Superior temporal gyrus (tissue), 1 donor: ENCODE measurements at regions not wholly inside any gene's neighbourhood (a gene's known extent, or its start where the extent isn't known, plus 50 kb on each side); places are given as distances from the start of the nearest gene placed in this dataset.

Source experiments
- DNase-seq: peaks from one replicate; pipeline ENCODE4 v3.0.0-alpha.2; 2016; ENCODE audit errors: extremely low spot score

DNA sequence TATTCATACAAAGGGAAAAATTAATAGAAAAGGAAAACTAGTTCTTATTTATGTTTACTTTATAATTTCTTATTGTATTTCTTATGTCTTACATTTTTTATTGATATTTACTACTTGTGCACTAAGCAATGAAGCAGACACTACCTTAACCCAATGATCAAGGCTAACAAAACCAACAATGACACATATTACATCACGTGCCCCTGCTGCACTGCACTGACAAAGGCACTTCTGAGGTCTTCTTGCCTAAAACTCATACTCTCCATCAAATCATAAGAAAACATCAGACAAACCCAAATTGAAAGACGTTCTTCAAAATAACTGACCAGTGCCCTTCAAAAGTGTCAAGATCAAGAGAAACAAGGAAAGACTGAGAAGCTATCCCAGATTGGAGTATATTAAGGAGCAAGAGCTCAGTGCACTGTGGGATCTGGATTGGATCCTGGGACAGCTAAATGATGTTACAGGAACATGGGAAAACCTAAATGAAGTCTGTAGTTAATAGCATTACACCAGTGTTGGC lies 230.9 kb downstream of the AUH start:
- DNase-seq: no peak

DNA sequence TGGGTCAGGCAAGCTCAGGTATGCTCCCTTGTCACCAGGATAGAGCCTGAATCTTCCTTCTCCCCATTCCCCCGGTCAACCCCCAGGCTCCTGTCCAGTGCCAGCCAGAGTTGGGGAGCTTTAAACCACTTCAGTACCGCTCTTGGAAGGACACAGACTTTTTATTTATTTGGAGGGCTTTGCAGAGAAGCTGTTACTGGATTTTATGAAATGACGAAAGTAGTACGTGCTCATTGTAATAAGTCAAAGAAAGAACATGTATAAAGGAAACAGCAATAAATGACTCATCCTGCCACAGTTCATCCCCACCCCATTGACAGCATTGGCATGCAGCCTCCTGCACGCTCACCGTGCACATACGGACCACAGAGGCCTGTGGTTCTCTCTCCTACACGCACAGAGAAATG lies 230.3 kb downstream of the AUH start:
- DNase-seq: no peak

DNA sequence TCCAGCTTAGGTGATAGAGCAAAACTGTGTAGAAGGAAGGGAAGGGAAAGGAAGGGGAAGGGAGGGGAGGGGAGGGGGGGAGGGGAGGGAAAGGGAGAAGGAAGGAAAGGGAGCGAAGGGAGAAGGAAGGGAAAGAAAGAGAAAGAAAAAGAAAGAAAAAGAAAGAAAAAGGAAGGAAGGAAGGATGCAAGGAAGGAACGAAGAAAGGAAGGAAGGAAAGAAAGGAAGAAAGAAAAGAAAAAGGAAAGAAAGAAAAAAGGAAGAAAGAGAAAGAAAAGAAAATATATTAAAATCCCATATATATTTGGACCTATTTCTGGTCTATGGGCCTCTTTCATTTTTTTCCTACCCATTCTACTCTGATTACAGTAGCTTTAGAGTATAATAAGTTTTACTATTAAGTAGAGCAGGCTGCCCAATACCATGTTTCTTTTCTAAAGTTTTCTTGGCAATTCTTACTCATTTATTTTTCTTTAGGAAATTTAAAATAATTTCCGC lies 229.1 kb downstream of the AUH start:
- no peak for DNase-seq

DNA sequence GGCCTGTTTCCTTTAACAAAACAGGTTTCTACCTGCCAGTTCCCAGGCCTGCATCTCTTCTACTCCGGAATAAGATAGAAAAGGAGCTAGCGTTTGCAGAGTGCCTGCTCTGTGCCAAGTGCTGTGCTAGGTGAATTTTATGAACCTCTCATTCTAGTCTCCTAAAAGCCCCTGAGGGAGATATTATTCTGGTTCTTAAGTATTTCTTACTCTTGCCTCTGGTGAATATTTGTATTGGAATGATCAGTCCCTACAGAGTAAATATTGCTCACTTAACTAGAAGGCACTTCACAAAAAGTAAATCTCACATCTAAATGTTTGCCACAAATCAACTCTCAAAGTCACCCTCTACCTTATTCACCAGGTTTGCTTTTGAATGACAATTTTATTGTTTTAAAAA lies 227.1 kb downstream of the AUH start:
- no peak for DNase-seq

DNA sequence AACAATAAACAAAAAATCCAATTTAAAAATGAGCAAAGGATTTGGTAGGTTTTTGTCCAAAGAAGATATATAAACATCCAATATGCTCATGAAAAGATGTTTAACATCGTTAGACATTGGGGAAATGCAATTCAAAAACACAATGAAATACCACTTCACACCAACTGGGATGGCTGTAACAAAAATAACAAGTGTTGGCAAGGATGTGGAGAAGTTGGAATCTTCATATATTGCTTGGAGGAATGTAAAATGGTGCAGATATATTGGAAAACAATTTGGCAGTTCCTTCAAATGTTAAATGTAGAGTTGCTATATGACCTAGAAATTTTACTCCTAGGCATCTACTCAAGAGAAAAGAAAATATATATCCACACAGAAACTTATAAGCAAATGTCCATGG lies 224.3 kb downstream of the AUH start:
- no peak for DNase-seq

DNA sequence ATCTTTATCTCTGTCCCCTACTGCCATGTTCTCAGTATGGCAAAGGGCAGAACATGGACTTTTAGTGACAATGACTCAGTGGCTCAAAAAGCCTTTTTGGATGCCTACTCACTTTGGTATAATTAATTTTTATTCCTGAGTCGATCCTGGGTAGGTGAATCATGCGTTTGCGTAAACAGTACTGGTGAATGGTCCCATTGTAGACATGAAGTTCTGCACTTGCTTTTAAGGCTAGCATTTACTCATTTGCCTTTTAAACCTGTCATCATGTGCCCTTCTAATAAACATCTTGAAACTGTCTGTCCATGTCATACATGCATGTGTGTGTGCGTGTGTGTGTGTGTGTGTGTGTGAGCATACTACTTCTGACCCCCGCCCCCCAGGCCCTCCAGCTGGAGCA lies 223.0 kb downstream of the AUH start:
- DNase-seq: no peak

DNA sequence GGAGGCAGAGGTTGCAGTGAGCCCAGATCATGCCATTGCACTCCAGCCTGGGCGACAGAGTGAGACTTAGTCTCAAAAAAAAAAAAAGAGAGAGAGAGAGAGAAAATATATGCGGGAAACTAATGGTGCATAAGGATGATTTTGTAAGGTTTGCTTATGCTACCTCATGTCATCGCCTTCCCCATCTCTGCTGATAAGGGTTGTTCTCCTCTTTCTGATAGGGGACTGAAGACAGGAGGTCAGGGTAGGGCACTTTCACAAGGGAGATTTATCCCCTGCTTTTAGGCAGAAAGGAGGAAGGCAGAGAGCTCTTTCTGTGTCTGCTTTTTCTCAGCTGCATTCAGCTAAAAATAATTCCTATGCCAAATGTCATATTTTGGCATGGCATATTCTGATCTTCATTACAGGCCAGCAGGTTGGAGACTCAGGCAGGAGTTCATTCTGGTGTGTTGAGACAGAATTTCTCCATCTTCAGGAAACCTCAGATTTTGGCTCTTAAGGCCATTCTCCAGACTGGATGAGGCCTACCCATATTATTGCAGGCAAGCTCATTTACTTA lies 220.2 kb downstream of the AUH start:
- DNase-seq: no peak

DNA sequence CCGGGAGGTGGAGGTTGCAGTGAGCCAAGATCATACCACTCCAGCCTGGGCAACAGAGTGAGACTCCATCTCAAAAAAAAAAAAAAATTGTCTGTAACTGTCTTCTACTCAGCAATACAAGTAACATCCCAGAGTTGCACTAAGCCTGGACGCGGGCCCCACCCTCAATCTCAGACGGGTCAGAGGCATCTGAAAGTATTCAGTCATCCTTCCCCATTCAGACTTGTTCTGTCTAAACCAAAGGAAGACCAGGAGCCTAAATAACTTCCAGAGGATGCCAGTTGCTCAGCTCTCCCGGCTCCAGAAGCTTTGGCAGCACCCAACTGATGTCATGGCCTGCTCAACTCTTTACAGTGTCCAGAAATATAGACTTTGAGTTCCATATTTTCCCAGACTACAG lies 218.6 kb downstream of the AUH start:
- no peak for DNase-seq

DNA sequence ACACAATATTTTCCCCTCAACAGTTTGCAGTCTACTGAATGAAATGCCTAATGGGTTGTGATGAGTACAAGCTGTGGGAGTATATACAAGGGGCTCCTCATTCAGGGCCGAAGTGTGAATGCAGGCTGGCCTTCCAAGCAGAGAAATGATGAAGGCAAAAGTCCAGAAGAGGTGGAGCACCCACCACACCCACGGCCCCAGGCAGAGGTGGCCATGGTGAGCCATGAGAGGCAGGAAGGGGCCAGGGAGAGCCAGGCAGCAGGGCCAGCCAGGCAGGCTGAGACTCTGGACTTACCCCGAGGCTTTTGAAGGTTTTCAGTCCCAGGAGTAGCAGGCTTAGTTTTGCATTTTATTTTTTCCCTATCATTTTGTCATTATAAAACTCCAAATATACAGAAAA lies 218.1 kb downstream of the AUH start:
- no peak for DNase-seq

DNA sequence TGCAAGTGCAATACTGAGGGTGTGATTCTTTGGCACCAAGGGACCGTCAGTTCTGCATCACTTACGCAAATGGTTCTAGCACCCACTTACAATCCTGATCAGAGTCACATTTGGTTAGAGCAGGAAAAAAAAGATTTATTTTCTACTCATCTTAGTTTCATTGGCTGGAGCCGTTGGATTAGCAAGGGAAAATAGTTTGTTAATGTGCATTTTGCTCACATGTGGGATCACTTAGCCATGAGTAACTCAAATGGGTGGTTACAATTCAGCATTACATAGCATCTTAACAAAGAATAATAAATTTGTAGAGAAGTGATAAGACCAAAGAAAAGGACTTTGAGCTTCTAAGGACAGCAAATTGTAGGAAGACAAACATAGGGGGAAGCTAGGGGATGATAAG lies 216.9 kb downstream of the AUH start:
- DNase-seq: no peak

DNA sequence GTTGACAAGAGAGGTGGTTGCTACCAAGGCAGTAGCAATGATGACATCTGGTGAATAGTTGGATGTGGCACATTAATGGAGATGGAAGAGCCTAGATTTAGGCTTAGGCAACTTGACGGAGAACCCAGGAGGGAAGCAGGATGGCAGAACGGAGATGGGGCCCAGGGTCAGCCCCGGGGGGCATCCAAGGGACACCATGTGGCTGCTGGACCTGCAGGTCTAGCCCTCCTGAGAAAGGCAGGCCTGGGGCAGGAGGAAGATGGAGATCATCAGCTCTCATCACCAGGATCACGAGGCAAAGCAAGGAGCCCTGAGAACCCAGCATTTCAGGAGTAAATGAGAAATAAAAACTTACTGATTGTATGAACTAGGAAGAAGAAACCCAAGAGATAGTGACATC lies 216.2 kb downstream of the AUH start:
- DNase-seq: no peak

DNA sequence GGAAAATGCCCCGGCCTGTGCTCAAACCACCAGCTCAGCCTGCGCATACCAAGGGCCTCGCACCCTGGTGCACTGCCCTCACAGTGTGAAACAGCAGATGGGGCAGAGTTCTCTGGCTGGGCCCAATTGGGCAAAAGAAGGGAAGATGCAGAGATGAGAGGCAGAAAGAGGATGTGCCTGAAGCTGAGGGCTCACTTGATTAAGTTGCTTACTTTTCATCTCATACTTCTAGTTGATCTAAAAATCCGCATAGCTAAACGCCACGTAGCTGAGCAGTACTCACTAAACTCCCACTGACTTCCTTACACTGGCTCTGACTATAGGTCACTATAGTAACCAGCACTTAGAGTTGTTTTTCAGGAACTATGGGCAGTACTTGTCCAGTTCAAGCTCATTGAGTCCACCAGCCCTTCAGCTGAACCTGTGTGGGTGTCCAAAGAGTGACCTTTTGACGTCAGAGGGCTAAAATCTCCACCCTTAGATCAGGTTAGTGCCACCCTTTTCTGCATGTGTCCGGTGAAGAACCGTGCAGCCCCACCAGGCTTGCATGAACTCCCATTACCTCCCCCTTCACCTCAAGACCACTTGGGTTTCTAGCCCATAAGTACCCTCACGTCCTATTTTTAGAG lies 215.2 kb downstream of the AUH start:
- no peak for DNase-seq

DNA sequence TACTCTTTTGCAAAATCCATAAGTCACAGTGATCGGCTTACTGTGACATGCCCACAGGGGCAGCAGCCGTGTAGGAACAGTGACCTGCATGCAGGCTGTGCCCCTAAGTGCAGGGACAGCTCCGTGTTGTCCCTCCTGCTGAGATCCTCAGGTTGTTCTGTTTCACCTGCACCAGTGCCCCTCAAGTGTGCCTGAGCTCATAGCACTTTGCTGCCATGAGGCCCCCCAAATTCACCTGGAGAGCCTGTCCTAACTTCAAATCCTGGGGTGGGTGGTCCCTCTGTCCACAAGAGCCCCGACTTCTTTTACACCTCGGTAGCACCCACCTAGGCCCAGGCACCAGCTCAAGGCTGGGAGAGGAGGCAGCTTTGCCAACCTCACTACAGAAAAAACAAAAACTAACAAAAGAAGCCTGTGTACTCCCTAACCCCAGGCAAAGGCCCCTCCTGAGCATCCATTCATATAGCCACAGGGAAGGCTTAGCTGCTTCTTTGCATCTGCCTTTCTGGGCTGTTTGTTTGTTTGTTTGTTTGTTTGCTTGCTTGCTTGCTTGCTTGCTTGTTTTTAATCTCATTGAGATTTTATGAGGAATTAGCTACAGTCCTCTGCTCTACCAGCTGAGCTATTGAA lies 214.5 kb downstream of the AUH start:
- no peak for DNase-seq

DNA sequence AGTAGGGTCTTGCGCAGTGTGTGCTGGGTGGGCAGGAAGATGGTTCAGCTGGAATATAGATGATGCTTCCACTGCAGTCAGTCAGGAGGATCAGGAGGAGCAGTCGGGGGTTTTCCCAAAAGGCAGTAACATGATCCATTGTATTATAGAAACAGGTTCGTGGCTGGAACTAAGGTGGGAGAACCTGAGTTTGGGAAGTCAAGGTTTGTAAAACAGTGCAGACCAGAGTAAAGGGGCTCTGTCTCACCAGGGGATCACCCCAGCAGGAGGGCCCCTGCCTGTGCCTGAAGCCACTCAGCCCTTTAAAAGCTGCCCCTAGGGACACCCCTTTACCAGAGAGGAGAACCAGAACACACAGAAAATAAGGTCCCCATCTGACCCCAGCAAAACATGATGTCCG lies 213.4 kb downstream of the AUH start:
- DNase-seq: no peak

DNA sequence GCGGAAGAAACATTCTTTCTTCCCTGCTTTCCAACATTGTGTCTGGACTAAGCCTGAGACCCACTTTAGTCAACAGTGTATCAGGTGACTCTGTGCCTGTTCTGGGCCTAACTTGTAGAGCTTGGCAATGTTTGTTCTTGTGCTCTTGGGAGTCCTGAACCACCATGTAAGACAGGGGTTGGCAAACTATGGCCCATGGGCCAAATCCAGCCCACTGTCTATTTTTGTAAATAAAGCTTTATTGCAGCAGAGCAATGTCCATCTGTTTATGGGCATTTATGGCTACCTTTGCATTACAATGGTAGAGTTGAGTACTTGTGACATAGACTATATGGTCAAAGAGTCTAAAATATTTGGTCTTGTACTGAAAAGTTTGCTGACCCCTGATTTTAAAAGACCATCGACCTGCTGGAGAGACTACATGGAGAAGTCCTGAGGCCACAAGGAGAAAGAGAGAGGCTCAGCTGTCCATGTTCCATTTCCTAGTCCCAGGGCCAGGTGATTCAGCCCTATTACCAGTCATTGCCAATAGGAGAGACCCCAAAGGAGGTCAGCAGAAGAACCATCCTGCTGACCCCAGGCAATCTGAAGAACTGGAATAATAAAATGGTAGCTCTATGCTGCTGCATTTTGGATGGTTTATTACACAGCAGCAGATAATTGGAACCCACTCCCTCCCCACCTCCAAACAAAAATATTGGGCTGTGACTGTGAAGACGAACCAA lies 211.3 kb downstream of the AUH start:
- DNase-seq: no peak

DNA sequence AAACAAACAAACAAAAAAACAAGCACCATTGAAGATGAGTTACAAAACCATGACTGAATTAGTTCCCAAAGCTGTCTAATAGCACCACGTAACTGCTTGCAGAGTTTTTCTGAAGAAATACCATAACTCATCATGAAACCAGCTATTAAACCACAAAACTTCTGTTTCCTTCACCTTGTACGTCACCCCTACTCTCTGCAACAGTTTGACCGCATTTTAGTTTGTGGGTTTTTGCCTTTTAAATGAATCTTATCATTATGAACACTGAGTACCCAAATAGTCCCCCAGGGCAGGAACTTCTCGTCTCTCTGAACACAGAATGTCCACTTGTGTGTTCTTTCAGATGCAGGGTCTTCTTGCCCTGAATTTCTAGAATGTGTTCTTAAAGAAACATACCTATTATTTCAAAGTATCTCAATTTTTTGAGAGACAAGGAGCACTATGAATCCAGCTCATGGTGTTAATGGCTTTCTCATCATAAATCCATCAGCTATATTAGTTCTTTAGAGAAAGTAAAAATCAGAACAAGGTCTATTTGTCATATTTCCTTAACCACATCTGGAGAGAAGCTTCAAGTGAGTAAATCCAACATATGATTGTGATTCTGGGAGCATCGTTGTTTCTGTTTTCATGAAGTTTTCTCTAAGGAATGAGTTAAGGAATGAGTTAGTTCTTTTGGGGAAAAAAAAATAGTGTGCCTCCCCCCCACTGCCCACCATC lies 210.6 kb downstream of the AUH start:
- DNase-seq: no peak

DNA sequence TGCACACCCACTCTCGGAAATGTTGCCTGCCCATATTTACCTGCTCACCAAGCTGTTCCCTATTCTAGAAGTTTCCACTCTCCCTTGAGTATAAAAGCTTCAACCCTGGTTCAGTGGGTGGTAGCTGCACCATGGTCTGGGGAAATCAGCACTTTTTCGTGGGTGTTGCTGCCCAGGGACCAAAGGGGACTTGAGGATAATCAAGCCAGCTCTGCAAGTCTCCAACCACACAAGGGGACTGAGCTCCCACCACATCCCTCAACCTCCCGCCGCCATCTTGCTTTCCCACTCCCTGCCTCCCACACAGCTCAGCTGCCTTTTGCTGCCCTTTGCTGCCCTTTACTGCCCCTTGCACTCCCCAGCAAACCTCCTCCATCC lies 210.0 kb downstream of the AUH start:
- DNase-seq: no peak

DNA sequence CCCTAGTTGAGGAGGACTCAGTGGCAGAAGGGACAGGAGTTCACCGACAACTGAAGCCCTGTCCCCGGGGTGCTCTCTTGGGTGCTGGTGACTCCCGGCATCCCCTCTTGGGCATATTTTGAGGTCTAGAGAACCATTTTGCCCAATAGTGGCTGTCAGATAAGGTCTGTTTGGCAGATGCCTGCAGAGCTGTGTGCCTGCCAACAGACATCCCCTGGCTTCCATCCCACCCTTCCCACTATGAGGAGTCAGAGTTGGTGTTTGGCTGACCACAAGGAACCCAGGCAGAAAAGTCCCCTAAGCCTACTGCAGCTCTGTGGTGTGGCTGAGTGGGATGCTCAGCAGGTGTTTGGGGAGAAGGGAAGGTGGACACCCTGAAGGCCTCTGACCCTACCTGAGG lies 207.0 kb downstream of the AUH start:
- no peak for DNase-seq

DNA sequence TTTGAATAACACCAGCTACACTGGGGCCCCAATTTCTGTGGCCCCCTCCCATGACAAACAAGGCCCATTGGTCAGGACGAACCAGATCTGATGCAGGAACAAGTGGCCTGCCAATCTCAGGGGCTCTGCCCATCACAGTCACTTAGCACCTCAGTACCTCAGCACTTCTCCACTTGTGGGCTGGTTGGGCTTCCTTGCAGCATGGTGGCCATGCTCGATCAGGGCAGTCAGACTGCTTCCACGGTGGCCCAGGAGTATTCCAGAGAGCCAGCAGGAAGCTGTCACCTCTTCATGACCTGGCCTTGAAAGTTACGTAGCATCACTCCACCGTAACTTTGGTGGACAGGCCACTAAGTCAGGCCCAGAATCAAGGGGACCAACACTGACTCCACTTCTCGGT lies 206.5 kb downstream of the AUH start:
- DNase-seq: no peak

DNA sequence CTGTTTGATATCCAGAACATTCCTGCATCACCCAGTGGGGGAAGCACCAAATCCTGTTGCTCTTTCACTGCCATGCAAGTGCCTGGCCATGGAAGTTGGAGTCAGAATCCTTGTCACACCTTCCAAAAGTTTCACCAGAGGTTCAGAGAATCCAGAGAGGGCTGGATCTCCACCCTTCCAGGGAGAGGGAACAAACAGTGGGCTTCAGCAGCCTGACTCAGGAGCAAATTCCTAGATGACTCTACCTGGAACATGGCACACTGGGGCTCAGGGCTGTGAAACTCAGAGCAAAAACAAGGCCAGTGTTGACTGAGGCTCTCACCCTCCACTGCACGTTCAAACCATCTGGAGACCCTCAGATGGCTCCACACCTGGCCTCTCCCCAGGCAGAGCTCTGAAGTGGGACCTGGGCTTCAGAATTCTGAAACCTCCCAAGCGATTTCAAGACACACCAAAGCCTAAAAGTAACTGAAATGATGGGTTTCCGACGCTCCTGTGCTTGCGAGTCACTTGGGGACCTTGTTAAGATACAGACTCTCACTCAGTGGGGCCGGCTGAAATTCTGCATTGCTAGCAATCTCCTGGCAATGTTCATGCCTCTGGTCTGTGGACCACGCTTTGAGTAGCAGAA lies 205.9 kb downstream of the AUH start:
- DNase-seq: no peak

DNA sequence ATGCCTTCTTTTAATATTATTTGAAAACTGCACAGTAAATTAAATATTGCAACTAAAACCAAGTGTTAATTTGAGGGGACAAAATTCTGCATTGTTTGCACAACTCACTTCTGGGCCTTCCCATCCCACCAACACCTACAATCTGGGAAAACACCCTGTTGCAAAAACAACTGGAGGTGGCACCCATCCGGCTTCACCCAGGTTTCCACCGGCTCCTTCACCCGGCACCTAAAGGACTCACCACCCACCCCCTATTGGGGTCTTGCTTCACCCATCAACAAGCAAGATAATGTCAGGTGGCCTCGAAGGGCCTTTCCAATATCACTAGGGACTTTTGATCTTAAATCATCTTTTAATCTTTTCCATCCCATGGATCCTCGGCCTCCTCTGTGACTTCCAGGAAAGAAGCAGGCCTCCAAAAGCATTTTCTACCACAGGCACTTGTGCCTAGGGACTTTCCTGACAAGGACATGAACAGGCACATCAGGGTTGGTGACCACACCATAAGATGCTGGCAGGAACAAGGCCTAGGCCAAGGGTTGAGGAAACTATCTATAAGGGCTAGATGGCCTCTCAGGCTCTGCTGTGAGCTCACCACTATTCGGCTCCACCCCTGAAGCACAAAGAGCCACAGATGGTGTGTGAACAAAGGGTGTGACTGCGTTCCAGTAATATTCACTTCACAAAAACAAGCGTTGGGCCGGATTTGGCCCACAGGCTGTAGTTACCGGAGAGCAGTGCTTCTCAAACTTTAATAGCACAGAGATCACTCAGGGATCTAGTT lies 205.1 kb downstream of the AUH start:
- DNase-seq: no peak
